Stimulated activated CD8-positive, alpha-beta memory T cell treated with anti-CD3 and anti-CD28 coated beads, Interleukin-7, amount 100 ng/mL, for 48 hours (primary cell): ENCODE measurements at regions not wholly inside any gene's neighbourhood (a gene's known extent, or its start where the extent isn't known, plus 50 kb on each side); places are given as distances from the start of the nearest gene placed in this dataset.
"Not testable (repeated sequence)": the region's sequence is repeated elsewhere in the genome, so short reads cannot be mapped to it uniquely, and the experiment has no call there.

Experiments
- DNase-seq, 2 donors: peaks; one replicate each; pipeline ENCODE4 v3.0.0-alpha.2; 2020; ENCODE audit warnings: low read depth in 1 of 2; ENCODE audit errors: extremely low read depth in 1 of 2

DNA sequence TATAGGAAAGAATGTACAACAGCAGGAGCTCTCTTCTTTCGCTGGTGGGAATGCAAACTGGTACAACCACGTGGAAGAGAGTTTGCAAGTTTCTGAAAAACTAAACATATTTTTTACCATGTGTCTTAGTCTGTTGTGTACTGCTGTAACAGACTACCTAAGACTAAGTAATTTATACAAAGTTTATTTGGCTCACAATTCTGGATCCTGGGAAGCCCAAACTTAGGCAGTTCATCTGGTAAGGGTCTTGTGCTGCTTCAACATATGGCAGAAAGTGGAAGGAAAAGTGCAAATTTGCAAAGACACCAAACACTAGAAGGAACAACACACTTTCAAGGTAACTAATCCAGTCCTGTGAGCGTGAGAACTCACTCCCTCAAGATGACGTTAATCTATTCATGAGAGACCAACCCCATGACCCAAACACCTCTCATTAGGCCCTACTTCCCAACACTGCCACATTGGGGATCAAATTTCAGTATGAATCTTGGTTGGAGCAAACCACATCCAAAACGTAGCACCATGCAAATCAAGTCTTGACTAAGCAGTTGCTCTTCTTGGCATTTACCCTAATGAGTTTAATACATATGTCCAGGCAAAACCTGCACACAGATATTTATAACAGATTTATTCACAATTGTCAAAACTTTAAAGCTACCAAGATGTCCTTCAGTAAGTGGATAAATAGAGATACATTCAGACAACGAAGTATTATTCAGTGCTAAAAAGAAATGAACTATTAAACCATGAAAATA lies 481.9 kb upstream of the FOXG1 start:
- DNase-seq: no peak

- no peak for DNase-seq
Measured at GRCh38 chr14:28294834-28295440, 471.6 kb upstream of the FOXG1 start.

DNA sequence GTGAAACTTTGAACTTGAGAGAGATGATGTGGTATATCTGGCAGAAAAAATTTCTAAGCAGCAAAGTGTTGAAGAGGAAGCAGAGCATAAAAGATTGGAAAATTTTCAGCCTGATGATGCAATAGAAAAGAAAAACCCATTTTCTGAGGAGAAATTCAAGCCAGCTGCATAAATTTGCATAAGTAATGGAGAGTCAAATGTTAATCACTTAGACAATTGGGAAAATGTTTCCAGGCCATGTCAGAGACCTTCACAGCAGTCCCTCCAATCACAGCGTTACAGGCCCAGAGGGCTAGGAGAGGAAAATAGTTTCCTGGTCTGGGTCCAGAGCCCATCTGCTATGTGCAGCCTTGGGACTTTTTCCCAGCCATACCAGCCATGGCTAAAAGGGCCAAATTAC lies 469.0 kb upstream of the FOXG1 start:
- no peak for DNase-seq

DNA sequence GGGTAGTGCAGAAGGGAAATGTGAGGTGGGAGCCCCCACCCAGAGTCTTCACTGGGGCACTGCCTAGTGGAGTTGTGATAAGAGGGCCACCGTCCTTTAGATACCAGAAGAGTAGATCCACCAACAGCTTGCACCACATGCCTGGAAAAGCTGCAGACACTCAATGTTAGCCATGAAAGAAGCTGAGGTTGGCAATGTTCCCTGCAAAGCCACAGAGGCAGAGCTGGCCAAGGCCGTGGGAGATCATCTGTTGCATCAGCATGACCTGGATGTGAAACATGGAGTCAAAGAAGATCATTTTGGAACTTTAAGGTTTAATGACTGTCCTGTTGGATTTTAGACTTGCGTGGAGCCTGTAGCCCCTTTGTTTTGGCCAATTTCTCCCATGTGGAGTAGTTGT lies 468.4 kb upstream of the FOXG1 start:
- DNase-seq: no peak

- no peak for DNase-seq
Measured at GRCh38 chr14:28299227-28299626, 467.4 kb upstream of the FOXG1 start.

DNA sequence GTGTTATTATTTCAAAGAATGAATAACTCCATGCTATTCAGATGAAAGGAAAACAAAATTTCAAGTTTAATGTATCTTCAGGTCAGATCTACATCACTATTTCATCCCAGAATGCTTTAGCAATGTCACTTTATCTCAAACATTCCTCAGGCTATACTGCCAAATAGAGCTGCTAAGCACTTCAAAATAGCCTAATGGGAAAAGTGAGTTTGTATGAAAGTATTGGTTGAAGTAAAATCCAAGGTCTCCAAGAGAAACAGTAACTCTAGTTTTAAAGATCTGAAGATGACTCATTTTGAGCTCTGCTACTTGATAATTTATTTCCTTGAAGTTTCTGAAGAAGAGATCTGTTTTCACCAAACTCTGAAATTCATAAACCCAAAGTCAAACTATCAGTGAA lies 466.2 kb upstream of the FOXG1 start:
- DNase-seq: no peak

GRCh38 chr14:28301179-28301578 lies 465.4 kb upstream of the FOXG1 start:
- DNase-seq: no peak

DNA sequence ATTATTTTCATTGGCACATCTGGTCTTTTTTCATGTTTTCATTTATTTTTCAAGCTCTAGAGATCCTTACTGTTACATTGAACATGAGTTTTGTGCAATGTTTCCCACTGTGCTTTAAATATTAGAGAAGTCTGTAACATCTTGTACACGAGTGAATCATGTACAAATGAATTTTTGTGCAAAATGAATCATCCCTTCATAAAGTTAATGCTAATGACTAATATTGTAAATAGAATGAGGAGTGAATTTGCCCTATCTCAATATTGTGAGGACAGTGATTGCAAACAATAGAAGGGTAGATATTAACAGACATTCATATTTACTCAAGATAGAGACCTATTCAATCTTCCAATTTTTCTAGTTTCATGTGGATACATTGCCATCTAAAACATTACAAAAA lies 463.3 kb upstream of the FOXG1 start:
- DNase-seq: no peak

DNA sequence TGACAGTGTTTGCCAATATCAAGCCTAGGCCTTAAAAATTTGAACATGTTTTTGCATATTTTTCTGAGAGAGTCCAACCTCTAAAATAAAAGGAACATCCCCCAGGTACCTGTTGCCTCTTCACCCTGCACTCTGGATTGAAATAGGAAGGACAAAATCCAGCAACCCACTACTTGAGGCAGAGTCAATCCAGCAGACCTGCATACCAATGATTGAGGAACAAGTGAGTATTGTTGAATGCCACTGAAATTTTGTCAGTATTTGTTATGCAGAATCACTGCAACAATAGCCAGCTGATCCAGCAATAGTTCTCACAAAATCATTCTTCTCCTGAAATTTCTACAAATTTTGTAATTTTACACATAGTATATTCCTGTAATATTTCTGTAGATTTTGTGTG lies 460.6 kb upstream of the FOXG1 start:
- no peak for DNase-seq

DNA sequence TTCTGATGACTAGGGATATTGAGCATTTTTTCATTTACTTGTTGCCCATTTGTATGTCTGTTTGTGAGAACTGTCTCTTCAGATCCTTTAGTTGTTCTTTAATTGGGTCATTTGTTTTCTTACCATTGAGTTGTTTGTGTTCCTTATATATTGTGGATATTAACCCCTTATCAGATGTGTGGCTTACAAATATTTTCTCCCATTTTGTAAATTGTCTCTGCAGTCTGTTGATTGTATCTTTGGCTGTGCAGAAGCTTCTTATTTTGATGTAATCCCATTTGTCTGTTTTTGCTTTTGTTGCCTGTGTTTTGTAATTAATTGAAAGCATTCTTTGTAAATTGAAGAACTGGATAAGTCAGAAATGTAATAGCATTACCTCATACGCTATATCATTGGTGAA lies 459.1 kb upstream of the FOXG1 start:
- DNase-seq: no peak

DNA sequence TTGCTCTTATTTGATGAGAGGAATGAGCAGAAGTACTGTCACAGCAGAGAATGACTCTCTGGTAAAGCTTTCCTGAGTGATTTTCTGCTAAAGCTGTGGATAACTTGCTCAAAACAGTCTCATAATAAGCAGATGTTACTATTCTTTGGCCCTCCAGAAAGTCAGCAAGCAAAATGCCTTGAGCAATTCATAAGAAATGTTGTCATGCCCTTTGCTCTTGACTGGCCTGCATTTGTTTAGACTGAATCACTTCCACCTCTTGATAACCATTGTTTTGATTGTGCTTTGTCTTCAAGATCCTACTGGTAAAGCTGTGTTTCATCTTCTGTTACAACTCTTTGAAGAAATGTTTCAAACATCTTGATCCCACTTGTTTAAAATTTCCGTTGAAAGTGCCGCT lies 457.9 kb upstream of the FOXG1 start:
- DNase-seq: no peak

- not testable (repeated sequence) for DNase-seq
Measured at GRCh38 chr14:28317890-28318675, 448.5 kb upstream of the FOXG1 start.

DNA sequence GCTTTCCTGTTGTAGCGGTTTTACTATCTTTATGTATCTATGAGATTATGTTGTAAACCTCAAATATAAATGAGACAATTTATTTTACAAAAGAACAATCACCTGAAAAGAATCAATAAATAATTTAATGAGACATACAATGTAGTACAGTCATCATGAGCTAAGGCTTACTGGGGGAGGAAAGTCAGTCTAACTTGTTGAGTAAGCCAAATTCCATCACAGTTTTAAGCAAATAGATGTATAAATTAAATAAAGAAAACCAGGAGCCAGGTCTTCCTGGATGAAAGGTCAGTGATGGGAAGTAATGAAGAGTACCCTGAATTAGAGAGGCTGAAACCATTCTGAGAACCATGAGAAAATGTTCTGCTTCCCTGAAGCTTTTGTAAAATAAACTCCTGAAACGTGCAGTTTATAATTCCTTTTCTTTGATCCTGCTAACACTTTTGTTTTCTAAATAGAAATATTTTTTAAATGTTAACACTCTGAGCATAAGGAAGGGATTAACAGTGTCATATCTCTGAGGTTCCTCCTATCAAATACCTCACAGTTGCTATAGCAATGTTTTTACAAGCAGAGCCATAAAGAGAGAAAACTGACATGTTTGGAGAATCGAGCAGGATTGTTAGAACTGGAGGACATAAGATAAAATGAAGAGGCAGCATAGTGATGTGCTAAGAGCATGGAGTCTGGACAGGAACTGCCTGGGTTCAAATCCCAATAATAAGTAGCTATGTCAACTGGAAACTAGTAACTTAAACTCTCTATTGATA lies 444.9 kb upstream of the FOXG1 start:
- DNase-seq: no peak

DNA sequence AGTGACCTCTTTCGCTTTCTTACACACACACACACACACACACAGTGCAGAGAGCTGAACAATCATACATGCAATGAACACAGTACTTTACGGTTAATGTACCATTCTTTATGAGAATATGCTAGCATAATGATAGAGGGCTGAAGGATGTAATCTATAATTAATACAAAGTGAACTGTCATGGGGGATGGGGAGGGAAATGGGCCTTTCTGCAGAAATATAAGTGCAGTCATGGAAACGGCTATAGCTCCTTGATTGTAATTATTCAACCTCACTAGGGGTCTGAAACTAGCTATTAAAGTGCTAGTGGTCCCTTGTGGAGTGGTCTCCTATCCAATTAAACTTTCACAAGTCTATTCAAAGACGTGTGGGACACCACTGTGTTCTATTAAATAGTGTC lies 443.2 kb upstream of the FOXG1 start:
- no peak for DNase-seq

DNA sequence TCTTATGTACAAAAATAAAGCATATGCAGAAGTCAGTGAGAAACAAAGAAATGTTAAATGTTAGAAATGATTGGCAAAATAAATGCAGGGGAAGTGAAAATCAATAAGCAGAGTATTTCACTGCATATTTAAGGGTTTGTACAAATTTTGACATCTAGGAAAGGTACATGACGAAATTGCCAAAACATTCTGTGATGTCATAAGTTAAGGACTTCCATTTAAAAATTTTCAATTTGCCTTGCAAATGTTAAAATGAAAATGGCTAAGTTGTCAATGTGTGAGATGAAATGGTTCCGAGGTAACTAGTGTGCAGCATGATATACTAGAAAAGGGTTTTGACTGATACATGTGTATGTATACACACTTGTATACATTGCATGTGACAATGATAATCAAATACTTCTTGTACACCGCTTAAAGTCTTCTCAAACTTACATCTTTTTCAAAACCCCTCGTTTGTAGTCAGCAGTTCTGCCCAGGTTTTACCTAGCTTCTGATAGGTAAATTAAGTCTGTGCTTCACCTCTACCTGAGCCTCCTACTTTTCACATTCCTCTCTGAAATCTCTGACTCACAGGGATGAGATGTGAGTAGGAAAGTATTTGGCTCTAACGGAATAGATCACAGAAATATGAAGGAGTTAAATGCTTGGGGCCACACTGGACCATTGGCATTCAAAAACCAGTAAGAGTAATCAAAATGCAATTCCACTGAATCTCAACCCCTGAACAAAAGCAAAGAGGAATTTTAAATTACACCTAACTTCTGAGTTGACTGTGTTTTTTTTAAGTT lies 442.4 kb upstream of the FOXG1 start:
- no peak for DNase-seq

DNA sequence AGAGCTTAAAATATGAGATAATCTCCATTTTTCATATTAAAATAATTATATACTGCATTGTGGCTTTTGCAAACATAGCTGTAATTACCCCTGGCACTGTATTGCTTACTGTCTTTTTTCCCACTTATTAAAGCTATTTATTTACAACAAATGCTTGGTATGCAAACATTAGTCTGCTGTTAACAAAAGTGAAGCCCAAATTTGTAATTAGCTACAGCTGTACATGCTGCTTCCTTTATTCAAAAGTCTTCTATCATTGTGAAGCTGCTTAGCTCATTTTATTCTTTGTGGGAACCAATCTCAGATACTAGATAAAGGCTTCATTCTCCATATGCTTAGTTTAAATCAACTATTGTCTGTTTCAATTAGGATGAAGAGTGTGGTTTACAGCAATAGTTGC lies 425.8 kb upstream of the FOXG1 start:
- no peak for DNase-seq

GRCh38 chr14:28344381-28344780 lies 422.2 kb upstream of the FOXG1 start:
- DNase-seq: no peak

- no peak for DNase-seq
Measured at GRCh38 chr14:28348797-28349196, 417.8 kb upstream of the FOXG1 start.

GRCh38 chr14:28356819-28357218 lies 409.8 kb upstream of the FOXG1 start:
- no peak for DNase-seq

DNA sequence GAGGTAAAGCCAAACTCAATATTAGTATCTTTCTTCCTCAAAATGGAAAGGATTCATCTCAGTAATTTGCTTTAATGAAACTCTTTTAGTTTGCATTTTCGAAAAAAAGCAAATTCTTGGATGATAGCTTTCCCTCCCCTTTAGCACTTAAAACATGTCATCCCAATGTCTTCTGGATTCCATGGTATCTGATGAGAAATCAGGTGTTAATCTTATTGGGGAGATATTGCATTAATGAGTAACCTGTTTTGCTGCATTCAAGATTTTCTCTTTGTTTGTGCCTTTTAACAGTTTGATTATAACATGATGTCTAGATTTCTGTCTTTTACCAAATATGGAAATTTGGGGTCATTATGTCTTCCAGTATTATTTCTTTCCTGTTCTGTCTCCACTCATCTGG lies 405.1 kb upstream of the FOXG1 start:
- DNase-seq: no peak

- no peak for DNase-seq
Measured at GRCh38 chr14:28365510-28365909, 401.1 kb upstream of the FOXG1 start.
